ENCODE measurements at regions not wholly inside any gene's neighbourhood (a gene's known extent, or its start where the extent isn't known, plus 50 kb on each side); places are given as distances from the start of the nearest gene placed in this dataset.

DNA sequence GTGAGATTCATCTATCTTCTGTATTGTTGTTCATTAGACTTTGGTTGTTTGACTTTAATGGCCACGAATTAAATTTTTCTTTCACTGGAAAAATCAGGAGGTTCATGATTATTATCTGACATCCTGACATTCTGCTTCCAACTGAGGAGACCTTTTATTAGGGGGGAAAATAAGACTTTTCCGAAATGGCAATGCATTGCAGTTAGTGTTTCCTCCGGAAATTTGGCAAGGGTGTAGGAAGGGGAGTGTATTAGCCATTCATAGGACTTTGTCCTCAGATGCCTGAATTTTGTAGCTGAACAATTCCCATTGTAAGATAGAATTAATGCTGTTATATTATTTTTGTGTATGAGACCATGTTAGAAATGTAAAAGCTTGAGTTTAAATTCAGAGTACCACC, 450.6 kb upstream of the TGFBR2 start:
- Histone ChIP-seq H3K4me1 (no peaks in the 10 kb centered on the region), H3K4me3 (no peak overlapping the region), H3K9me3 (no peaks in the 10 kb centered on the region), H3K27me3 (no peaks in the 10 kb centered on the region), H3K36me3 (no peaks in the 10 kb centered on the region), H3K27ac (no peak overlapping the region)
- TF ChIP-seq POLR2AphosphoS5 (IDR thresholded peaks at IDR 0.05; ENCODE audit: insufficient read depth in 1 of 2, low read depth in 1 of 2) (peak in 1 of 2 donors; percentile 66), POLR2A (IDR thresholded peaks at IDR 0.05) (no peak)
- intact Hi-C loops (cut with DNase I) = no loop called here
- no peak for DNase-seq (ENCODE audit: extremely low spot score in 2 of 2)

DNA sequence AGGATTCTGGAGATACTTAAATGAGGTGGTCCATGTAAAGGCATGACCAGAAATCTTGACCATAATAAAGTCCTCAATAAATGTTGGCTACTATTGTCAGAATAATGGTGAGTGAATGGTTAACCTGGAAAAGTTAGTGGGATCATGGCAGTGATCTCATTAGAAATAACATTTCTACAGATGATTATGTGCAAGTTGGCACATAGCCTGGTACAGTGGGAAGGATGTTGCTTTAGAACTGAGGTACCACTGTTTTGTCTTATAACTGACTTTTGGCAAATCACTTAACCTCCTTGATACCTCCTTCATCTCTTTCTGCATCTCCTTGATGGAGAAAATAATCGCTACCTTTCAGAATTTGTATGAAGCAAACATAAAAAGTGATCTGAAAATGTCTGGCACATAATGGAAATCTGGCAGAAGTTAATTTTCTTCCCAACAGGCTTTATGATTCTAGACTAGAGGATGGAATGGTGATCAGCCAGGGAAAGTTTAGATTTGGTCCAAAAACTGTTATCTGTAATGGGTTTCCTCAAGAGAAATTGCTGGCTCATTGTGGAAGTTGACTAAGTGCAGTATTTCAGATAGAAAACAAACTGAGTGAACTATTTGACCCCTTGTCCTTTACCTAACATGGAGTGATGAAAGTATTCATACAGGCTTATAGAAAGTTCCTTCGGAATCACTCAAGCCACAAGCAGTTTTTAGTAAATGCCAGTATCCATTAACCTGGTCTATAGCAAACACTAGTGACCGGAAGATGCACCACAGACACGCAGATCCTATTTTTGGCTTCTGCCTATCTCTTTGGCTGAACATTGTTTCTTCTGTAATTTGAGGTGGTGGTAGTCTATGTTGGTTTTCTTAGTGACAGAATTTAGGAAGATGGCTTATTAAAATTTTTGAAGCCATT, 449.6 kb upstream of the TGFBR2 start:
- H3K36me3 ChIP-seq = no peaks in the 10 kb centered on the region
- no peaks in the 10 kb centered on the region for H3K9me3 ChIP-seq
- intact Hi-C loops (cut with DNase I) = no loop called here
- H3K27me3 ChIP-seq = no peaks in the 10 kb centered on the region
- no peak for DNase-seq (ENCODE audit: extremely low spot score in 2 of 2)
- no peak overlapping the region for H3K4me3 ChIP-seq
- no peak overlapping the region for H3K27ac ChIP-seq
- TF ChIP-seq POLR2AphosphoS5 (IDR thresholded peaks at IDR 0.05; ENCODE audit: insufficient read depth in 1 of 2, low read depth in 1 of 2) (no peak), POLR2A (IDR thresholded peaks at IDR 0.05) (no peak)
- TF ChIP-seq, protein P1, sequence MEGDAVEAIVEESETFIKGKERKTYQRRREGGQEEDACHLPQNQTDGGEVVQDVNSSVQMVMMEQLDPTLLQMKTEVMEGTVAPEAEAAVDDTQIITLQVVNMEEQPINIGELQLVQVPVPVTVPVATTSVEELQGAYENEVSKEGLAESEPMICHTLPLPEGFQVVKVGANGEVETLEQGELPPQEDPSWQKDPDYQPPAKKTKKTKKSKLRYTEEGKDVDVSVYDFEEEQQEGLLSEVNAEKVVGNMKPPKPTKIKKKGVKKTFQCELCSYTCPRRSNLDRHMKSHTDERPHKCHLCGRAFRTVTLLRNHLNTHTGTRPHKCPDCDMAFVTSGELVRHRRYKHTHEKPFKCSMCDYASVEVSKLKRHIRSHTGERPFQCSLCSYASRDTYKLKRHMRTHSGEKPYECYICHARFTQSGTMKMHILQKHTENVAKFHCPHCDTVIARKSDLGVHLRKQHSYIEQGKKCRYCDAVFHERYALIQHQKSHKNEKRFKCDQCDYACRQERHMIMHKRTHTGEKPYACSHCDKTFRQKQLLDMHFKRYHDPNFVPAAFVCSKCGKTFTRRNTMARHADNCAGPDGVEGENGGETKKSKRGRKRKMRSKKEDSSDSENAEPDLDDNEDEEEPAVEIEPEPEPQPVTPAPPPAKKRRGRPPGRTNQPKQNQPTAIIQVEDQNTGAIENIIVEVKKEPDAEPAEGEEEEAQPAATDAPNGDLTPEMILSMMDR (IDR thresholded peaks at IDR 0.05) = no peak
- no peaks in the 10 kb centered on the region for H3K4me1 ChIP-seq

DNA sequence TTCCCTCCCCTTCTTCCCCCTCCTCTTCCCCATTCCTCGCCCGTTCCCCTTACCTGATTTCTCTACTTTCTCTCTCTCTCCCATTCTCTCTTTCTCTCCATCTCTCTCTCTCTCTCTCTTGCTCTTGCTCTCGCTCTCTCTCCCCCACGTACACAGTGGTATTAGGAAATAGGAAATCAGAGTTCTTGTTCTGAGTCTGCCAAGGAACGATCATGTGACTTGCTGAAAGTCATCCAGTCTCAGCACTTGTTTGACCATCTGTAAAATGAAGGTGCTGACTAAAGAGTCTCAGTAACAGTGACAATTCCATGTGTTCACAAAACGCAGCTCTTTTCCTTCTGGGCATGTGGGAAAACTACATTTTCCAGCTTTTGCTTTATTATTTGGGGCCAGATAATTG, 445.0 kb upstream of the TGFBR2 start:
- Histone ChIP-seq H3K27me3 (no peaks in the 10 kb centered on the region), H3K9me3 (no peaks in the 10 kb centered on the region), H3K36me3 (no peaks in the 10 kb centered on the region), H3K4me1 (no peaks in the 10 kb centered on the region), H3K27ac (no peak overlapping the region), H3K4me3 (no peak overlapping the region)
- TF ChIP-seq POLR2AphosphoS5 (IDR thresholded peaks at IDR 0.05; ENCODE audit: insufficient read depth in 1 of 2, low read depth in 1 of 2) = no peak
- TF ChIP-seq, protein P1 (IDR thresholded peaks at IDR 0.05) = no peak
- no peak for TF ChIP-seq POLR2A (IDR thresholded peaks at IDR 0.05)
- intact Hi-C loops (cut with DNase I) = no loop called here
- DNase-seq (ENCODE audit: extremely low spot score in 2 of 2) = no peak

DNA sequence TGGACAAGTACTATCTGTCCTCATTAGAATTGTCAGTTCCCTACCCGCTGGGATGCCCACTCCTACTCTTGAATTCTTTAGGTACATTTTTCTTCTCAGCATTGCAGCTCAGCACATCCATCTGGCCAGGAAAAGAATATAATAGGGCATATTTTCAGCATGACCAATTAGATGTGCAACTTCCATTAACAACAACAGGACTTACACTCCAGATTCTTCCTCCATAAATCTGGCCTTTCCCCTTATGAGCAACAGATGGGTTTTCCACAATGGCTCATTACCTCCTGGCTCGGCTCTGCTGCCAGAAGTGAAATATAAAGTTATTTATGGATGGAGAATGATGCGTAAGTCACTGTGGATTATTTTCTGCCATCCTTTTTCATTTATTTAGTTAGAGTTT, 443.8 kb upstream of the TGFBR2 start:
- Histone ChIP-seq H3K27me3 (no peaks in the 10 kb centered on the region), H3K27ac (no peak overlapping the region), H3K4me1 (no peaks in the 10 kb centered on the region), H3K36me3 (no peaks in the 10 kb centered on the region), H3K9me3 (no peaks in the 10 kb centered on the region), H3K4me3 (no peak overlapping the region)
- no peak for DNase-seq (ENCODE audit: extremely low spot score in 2 of 2)
- intact Hi-C loops (cut with DNase I) = no loop called here
- TF ChIP-seq, protein P1 (IDR thresholded peaks at IDR 0.05) = no peak
- no peak for TF ChIP-seq POLR2AphosphoS5 (IDR thresholded peaks at IDR 0.05; ENCODE audit: insufficient read depth in 1 of 2, low read depth in 1 of 2)
- TF ChIP-seq POLR2A (IDR thresholded peaks at IDR 0.05) = no peak

DNA sequence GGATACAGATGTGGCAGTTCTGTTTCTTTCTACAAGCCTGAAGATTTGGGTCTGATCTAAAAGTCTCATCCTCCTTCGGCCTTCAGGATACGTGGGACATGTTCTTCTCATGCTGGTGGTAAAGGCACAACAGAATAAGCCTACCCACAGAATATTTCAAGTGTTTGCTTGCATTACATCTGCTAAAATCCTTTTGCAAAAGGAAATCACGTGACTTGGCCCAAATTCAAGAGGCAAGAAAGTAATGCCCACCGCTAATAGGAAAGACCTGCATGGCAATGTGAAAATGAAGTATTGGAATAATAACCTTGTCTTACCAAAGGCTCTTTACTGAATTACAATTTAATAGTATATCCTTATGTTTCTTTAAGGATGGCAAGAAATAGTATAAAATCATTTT, 439.9 kb upstream of the TGFBR2 start:
- Histone ChIP-seq H3K4me3 (no peak overlapping the region), H3K27me3 (no peaks in the 10 kb centered on the region), H3K4me1 (no peaks in the 10 kb centered on the region), H3K36me3 (no peaks in the 10 kb centered on the region), H3K27ac (no peak overlapping the region), H3K9me3 (no peaks in the 10 kb centered on the region)
- TF ChIP-seq POLR2AphosphoS5 (IDR thresholded peaks at IDR 0.05; ENCODE audit: insufficient read depth in 1 of 2, low read depth in 1 of 2) (no peak), POLR2A (IDR thresholded peaks at IDR 0.05) (no peak)
- TF ChIP-seq, protein P1 (IDR thresholded peaks at IDR 0.05) = no peak
- DNase-seq (ENCODE audit: extremely low spot score in 2 of 2) = no peak
- intact Hi-C loops (cut with DNase I) = no loop called here
